NCI-H345 treated with DMSO at 0.1 percent for 48 hours (cell line): ENCODE measurements at regions not wholly inside any gene's neighbourhood (a gene's known extent, or its start where the extent isn't known, plus 50 kb on each side); places are given as distances from the start of the nearest gene placed in this dataset.
"Not testable (repeated sequence)": the region's sequence is repeated elsewhere in the genome, so short reads cannot be mapped to it uniquely, and the experiment has no call there.

ENCODE experiments used
- DNase-seq: peaks from one replicate; lab custom pipeline; 2025; ENCODE audit not compliant: unreplicated experiment; lab: John Stamatoyannopoulos, UW

- no peak for DNase-seq
Observed at GRCh38 chr12:66774929-66775328, 96.1 kb upstream of the GRIP1 start.

DNA sequence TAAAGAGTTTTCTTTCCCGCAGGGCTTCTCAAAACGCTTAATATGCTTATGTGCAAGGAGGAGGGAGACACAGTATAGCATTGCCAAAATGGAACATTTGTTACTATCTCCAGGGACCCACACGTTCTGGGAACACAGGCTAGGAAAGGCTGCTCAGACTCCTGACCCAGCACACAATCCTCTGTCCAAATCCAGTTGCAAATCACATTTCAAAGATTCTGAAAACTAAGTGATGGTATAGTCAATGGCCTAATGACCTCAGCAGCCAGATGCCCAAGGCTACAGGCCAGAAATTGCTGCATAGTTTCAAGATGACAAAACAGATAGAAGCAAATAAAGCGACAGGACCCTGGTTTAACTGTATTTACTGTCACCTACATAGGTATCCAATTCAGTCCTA lies 97.0 kb upstream of the GRIP1 start:
- no peak for DNase-seq

DNA sequence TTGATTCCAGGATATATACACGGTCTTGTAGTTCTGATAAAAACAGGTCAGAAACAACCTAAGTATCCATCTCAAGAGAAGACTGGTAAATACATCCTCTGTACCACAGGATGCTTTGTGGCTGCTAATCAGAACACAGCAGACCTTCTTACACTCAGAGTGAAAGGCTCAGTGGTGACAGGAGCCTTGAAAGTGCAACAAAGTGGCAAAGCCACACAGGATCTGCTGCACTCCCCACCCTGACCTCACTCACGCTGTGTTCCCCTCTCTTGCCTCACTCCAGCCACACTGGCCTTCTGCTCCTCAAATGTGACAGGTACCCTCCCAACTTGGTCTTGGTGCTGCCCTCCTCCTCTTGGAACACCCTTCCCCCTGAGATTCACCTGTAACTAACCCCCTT lies 98.1 kb upstream of the GRIP1 start:
- no peak for DNase-seq

GRCh38 chr12:66779466-66779865 lies 100.6 kb upstream of the GRIP1 start:
- no peak for DNase-seq

DNA sequence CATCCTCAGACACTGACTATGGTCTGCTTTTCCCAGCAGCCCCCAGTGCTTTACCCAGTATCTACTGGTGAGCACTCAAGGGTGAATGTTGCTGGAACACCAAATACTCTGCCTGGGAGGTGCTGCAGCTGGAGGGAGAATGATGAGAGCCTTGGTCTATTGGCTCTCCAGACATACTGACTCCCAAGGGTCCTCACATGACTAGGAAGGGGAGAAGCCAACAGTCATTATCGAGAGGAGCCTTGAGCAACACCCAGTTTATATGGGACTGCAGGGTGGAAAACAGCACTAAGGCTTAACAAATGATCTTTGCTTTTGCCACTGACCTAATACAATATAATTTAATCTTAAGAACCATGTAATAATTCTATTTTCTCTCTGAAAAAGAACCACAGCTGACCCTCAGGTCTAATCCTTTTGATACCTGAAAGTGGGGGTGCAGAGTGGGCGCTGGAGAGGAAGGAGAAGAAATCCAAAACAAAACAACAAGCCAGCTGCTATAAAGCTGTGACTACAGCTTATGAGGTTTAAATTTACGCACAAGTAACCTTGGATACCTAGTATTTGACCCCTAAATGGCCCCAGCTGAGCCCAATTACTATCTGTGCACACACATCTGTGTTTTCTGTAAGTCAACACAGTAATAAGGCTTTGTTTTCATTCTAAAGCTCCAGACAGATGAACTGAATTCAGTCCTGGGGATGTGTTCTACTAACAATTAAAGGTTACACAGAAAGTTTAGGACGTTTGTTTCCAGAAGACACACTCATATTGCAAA lies 107.8 kb upstream of the GRIP1 start:
- no peak for DNase-seq

DNA sequence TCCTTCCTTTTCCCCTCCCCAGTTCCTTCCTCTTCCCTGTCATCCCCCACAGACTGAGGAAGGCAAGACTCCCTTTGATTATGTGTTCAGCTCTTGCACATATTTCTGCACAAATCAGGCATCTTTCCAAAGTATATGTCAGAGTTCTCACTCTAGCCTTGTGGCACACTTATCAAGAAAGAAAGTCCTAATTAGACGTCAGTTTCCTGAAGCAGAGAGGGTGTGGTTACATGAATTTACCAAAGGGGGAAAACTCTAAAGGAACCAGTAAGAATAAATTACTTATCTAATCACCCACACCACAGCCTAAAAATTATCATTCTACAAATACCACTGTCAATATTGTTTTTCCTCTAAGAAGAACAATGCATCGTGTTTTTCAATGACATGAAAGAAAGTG lies 120.7 kb upstream of the GRIP1 start:
- DNase-seq, result no peak

DNA sequence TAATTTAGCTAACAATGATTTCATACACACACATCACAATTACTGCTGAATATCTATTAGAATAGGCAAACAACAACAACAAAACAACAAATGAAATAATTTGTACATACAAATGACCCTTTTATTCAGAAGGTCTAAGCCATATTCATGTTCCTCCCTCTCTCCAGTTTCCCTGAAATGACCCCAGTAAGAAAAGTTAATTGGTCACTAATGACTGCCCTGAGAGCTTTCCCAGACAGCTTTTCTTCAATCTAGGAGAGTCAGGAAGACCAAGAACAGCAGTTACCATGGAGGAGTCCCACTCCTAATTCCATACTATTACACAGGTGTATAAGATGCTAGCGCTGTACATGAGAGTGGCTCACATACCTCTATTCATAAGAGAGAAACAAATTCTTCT lies 121.2 kb upstream of the GRIP1 start:
- no peak for DNase-seq

DNA sequence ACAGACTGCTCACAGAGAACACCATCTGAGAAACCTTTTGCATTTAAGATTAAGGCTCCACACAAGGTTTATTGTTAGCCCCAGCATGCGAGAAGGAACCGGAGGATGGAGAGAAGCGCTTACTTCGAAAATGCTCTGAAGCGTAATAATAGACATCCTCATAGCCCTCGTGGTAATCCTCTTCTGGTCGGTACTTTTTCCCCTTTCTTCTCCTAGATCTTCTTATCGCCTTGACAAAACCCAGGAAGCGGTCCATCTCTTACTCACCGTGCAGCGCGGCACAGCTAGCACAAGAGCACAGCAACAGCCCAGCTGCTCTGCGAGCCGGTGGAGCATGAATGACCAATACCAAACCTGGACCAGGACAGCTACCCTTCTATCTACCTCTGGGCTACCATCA lies 125.1 kb upstream of the GRIP1 start:
- DNase-seq, result no peak

DNA sequence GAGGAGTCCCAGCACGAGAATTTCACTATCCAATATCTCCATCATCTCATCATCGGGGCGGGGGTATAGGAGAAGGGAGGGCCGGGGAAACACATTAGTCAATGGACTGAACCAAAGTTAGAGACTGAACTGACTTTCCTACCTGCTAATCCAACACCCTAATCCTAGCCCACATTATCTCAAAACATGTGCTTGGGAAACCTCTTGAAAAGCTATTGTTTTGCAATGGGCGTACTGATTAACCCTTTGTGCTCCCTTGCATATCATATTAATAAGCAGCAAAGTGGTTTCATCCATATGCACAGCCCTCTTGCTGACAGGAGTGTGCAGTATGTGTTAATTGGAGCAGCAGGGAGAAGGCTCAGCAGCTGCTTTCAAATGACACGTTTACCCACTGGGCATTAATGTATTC lies 125.7 kb upstream of the GRIP1 start:
- DNase-seq, result peak; percentile 27

- peak; percentile 69 for DNase-seq
Observed at GRCh38 chr12:66808606-66809005, 129.7 kb upstream of the GRIP1 start.

GRCh38 chr12:66813137-66813892 lies 134.4 kb upstream of the GRIP1 start:
- DNase-seq, result peak; percentile 53

- no peak for DNase-seq
Observed at GRCh38 chr12:66819587-66819986, 140.7 kb upstream of the GRIP1 start.

DNA sequence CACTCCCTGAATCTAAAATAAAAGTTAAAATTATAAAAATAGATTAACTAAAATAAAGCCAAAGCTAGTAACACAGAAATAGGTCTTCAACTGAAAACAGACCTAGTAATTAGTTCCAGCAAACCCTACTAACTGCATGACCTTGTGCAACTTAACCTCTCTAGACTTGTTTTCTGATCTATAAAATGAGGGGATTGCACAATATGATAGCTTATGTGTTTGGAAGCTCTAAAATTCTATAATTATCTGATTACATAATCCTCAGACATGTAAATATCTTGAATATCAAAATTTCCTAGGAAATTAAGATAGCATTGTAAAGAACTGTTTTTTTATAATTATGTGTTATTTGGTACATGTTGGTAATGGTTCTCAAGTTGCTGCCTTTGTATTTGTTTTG lies 144.1 kb upstream of the GRIP1 start:
- DNase-seq, result no peak

DNA sequence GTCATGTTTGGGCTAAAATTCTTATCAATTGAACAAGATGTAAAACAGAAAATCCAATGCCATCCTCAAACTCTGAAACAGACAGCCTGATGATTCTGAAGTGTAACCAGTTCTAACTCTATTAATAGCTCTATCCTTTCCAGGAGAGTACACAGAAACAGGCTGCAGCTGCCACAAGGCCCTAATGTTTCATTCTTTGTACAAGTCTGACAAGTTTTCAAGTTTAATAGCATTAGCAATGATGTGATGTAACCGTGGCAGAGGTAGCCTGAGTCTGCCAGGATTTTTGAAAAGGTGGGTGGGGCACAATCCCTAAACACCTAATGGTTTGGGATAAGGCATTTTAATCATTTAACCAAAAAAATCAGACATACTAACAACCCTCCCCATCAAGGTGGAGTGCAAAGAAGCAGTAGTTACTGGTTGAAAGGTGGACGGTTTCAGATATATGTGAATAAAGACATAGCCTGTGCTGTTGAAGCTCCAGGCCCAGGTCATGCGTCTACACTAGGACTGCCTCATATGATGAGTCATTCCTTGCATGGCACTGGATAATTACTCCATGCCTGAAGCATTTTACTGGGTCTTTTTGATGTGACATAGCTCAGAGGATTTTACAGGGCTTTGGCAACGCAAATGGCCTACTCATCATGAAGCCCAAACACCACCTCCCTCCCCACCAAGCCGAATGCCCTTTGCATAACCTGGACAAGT lies 145.1 kb upstream of the GRIP1 start:
- peak; percentile 29 for DNase-seq

DNA sequence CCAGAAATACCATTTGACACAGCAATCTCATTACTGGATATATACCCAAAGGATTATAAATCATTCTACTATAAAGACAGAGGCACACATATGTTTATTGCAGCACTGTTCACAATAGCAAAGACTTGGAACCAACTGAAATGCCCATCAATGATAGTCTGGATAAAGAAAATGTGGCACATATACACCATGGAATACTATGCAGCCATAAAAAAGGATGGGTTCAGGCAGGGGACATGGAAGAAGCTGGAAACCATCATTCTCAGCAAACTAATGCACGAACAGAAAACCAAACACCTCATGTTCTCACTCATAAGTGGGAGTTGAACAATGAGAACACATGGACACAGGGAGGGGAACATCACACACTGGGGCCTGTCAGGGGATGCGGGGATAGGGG lies 147.0 kb upstream of the GRIP1 start:
- DNase-seq, result not testable (repeated sequence)

DNA sequence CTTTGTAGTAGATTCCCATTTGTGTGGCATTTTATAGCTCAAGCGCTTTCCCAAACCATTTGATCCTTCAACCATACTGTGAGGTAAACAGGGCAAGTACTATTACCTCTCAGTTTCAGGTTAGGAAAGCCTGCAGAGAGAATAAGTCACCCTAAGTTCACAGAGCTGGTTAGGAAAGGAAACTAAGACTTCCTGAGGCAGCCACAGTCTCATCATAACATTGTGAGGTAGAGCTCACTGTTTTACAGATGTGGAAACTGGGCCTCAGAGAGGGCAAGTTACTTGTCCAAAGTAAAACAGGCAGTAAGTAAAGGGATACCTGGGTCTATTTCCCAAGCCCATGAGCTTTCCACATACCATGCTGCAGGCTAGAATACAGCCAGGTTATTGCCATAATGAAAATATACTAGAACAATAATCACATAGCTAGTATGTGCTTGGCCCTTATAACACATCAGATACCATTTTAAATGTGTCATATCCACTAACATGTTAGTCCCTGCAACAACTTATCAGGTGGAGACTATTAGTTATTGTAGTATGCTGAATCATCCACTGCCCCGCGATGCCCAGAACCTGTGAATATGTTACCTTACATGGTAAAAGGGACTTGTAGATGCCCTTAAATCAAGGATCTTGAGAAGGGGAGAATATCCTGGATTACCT lies 150.9 kb upstream of the GRIP1 start:
- no peak for DNase-seq

GRCh38 chr12:66831495-66831894 lies 152.6 kb upstream of the GRIP1 start:
- DNase-seq, result no peak

DNA sequence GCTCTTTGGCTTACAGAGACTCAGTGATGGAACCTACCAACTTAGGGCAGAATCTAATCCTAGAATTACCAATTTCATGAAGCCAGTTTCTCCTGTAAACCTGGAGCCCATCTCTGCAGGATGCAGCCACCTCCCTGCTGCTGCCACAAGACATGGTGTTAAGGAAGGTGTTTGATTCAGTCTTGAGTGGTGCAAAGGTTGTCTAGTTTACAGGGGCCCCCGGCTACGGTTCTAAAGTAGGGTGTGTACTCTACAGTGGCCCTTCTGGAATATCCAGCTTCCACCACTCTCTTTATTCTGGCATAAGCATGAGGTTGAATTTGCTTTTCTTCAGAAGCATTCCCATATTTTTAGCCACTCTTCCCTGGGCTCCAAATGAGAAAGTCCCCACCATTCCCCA lies 154.1 kb upstream of the GRIP1 start:
- DNase-seq, result no peak

GRCh38 chr12:66836623-66837310 lies 157.9 kb upstream of the GRIP1 start:
- no peak for DNase-seq

DNA sequence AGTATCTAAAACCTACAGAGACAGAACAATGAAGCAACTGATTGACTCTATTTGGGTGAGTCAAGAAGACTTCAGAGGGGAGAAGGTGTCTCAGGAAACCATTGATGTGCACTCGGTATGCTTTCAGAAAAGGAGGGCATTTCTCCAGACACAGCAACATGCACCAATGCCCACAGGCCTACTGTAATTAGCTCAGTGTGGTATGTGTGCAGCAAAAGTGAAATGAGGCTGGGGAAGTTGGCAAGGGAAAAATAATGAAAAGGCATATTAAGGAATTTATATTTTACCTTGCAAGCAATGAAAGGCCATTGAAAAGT lies 158.4 kb upstream of the GRIP1 start:
- no peak for DNase-seq

GRCh38 chr12:66838366-66838765 lies 159.5 kb upstream of the GRIP1 start:
- no peak for DNase-seq
